Colonic mucosa (tissue), 4 donors: ENCODE measurements at regions not wholly inside any gene's neighbourhood (a gene's known extent, or its start where the extent isn't known, plus 50 kb on each side); places are given as distances from the start of the nearest gene placed in this dataset.

ENCODE experiments used
- DNase-seq: peaks from one replicate; pipeline ENCODE4 v3.0.0-alpha.2; 2020
- H3K27ac ChIP-seq: fragments of 200-600 bp; one replicate; pipeline ENCODE4 v1.8.0; 2021
- H3K27me3 ChIP-seq: fragments of 200-600 bp; one replicate; pipeline ENCODE4 v1.8.0; 2021
- H3K36me3 ChIP-seq: fragments of 200-600 bp; one replicate; pipeline ENCODE4 v1.8.0; 2021
- H3K4me1 ChIP-seq: fragments of 200-600 bp; one replicate; pipeline ENCODE4 v1.8.0; 2021; ENCODE audit warnings: mild to moderate bottlenecking
- H3K4me3 ChIP-seq: fragments of 200-600 bp; one replicate; pipeline ENCODE4 v1.8.0; 2021
- H3K9ac ChIP-seq, 2 donors: one replicate each; pipeline ENCODE4 v1.7.0; 2013; ENCODE audit warnings: control low read depth in 2 of 2, low read depth in 2 of 2, low read length in 2 of 2
- H3K9me3 ChIP-seq: fragments of 200-600 bp; one replicate; pipeline ENCODE4 v1.8.0; 2021
- intact Hi-C: fragments of 100-400 bp; cut with DNase I; formaldehyde crosslinking; loops from one replicate; pipeline ENCODE4 v1.14.1; 2022
- TF ChIP-seq, protein P1 (sequence below): fragments of 200-600 bp; IDR thresholded peaks from one replicate; pipeline ENCODE4 v1.8.0; 2022; ENCODE audit warnings: antibody characterized with exemption, mild to moderate bottlenecking
- donor health status: healthy.
- donor health status: DM: no; HTN: no; CAD: no.
- donor health status: DM: no; HTN: no; CAD: no.

DNA sequence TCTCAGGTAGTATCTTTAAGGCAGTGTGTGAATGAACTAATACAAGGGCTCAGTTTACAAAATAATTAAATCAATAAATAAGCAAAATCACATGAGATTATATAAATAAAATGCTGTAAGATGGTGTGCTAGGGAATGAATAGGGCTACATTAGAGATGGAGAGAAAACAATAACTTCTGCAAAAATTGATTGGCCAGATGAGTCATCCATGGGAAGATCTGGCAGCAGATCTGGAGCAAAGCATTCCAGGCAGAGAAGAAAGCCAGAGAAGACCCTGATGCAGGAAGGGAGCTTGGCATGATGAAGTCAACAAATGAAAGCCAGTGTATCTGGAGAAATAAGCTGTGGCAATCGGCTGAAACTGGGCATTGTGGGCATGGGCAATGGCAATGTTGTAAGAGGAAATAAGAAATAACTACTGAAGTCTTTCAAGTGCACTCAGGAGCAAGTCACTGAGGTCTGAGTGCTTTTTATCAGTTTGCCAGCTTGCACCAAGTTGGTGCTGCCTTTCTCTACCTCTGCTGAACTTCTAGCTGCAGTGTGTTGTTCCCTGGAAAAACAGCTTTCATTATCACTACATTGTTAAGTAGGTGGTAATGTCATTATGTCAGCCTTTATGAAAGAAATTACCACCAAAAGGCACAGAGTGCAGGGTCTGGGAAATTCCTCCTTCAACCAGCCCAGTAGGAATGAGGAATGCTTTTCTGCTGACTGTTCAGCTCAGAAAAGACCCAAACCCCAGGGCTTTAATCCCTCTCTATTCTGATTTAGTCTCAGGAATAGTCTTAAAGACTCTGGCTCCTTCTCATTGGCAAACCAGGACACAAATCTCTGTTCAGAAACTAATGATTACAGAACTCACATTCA lies 231.6 kb downstream of the HTR1B start:
- TF ChIP-seq, protein P1, sequence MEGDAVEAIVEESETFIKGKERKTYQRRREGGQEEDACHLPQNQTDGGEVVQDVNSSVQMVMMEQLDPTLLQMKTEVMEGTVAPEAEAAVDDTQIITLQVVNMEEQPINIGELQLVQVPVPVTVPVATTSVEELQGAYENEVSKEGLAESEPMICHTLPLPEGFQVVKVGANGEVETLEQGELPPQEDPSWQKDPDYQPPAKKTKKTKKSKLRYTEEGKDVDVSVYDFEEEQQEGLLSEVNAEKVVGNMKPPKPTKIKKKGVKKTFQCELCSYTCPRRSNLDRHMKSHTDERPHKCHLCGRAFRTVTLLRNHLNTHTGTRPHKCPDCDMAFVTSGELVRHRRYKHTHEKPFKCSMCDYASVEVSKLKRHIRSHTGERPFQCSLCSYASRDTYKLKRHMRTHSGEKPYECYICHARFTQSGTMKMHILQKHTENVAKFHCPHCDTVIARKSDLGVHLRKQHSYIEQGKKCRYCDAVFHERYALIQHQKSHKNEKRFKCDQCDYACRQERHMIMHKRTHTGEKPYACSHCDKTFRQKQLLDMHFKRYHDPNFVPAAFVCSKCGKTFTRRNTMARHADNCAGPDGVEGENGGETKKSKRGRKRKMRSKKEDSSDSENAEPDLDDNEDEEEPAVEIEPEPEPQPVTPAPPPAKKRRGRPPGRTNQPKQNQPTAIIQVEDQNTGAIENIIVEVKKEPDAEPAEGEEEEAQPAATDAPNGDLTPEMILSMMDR: no peak
- no peaks in the 10 kb centered on the region for H3K27me3 ChIP-seq
- no peaks in the 10 kb centered on the region for H3K9me3 ChIP-seq
- DNase-seq: no peak
- H3K4me3 ChIP-seq: no peak overlapping the region
- H3K4me1 ChIP-seq: no peaks in the 10 kb centered on the region
- intact Hi-C loops: no loop called here
- no peaks in the 10 kb centered on the region for H3K36me3 ChIP-seq
- H3K9ac ChIP-seq: no peak overlapping the region
- H3K27ac ChIP-seq: no peak overlapping the region

DNA sequence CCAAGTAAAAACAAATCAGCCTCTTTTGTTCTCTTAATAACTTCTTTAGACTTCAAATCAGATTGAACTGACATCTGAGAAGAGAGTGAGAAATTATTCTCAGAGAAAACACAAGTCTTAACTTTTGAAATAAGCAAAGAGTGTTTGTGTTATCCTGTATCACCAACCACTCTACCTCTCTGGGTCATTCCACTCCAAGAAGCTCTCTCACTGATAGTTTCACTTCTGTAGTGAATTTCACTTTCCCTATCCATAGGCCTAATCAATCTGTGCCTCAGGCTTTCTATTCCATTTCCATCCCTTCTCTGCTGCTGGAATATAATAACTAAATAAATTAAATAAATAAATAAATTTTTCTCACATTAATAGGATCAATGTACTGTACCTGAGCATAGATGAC lies 235.0 kb downstream of the HTR1B start:
- TF ChIP-seq, protein P1: no peak
- intact Hi-C loops: no loop called here
- no peaks in the 10 kb centered on the region for H3K4me1 ChIP-seq
- H3K27me3 ChIP-seq: no peaks in the 10 kb centered on the region
- H3K4me3 ChIP-seq: no peak overlapping the region
- H3K27ac ChIP-seq: no peak overlapping the region
- no peaks in the 10 kb centered on the region for H3K9me3 ChIP-seq
- no peaks in the 10 kb centered on the region for H3K36me3 ChIP-seq
- H3K9ac ChIP-seq: no peak overlapping the region
- DNase-seq: no peak

DNA sequence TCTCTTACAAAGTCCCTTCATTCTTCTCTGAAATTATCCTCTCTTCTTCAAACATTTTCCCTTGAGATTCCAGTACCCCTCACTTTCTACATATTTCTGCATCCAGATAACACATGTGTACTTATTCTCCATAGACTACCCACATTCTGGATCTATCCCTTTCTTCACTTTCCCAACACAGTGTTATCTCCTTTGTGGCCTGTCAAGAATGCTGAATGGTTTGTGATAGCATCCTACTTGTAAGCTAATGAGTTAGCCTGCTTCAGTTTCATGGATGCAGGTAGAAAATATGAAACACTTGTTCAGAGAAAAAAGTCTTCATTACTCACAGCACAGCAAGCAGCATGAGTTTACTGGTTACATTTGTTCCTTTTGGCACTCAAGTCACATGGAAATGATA lies 245.4 kb downstream of the HTR1B start:
- TF ChIP-seq, protein P1: no peak
- H3K4me1 ChIP-seq: no peaks in the 10 kb centered on the region
- H3K9ac ChIP-seq: no peak overlapping the region
- no peaks in the 10 kb centered on the region for H3K9me3 ChIP-seq
- no peak overlapping the region for H3K27ac ChIP-seq
- no peak for DNase-seq
- H3K36me3 ChIP-seq: no peaks in the 10 kb centered on the region
- H3K4me3 ChIP-seq: no peak overlapping the region
- H3K27me3 ChIP-seq: no peaks in the 10 kb centered on the region
- intact Hi-C loops: no loop called here

DNA sequence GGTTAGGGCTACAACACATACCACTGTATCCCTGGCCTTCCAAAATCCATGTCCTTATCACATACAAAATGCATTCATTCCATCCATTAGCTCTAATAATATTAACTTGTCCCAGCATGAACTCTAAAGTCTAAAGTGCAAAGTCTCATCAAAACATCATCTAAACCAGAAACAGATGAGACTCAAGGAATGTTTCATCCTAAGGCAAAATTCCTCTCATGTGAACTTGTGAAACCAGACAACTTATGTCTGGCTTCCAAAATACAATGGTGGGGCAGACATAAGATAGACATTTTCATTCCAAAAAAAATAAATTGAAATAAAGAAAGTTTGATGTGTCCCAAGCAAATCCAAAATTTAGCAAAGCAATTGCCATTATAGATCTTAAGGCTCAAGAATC lies 257.4 kb downstream of the HTR1B start:
- Histone ChIP-seq H3K9ac (no peak overlapping the region), H3K27me3 (no peaks in the 10 kb centered on the region), H3K36me3 (no peaks in the 10 kb centered on the region), H3K27ac (no peak overlapping the region), H3K9me3 (no peaks in the 10 kb centered on the region), H3K4me1 (no peaks in the 10 kb centered on the region), H3K4me3 (no peak overlapping the region)
- TF ChIP-seq, protein P1: no peak
- DNase-seq: no peak
- intact Hi-C loops: no loop called here

DNA sequence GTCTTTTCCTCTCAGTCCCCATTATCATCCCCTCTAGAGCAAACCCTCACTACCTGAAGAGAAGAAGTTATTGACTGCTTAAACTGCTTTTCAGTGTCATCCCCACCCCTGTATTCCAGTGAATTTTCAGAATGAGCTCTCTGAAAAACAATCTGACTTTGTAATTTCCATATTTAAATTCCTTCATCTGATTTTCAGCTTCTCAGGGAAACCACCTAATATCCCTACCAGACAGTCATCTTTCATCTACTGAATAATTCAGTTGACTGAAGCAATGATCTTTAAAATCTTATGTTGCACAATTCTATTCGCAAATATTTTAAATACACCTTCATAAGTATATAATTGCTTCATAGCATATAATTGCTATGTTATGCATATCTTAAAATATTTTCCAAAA lies 258.7 kb downstream of the HTR1B start:
- Histone ChIP-seq H3K27ac (no peak overlapping the region), H3K4me1 (no peaks in the 10 kb centered on the region), H3K4me3 (no peak overlapping the region), H3K36me3 (no peaks in the 10 kb centered on the region), H3K27me3 (no peaks in the 10 kb centered on the region), H3K9ac (no peak overlapping the region), H3K9me3 (no peaks in the 10 kb centered on the region)
- DNase-seq: no peak
- TF ChIP-seq, protein P1: no peak
- intact Hi-C loops: no loop called here
